ENCODE measurements at regions not wholly inside any gene's neighbourhood (a gene's known extent, or its start where the extent isn't known, plus 50 kb on each side); places are given as distances from the start of the nearest gene placed in this dataset.

DNA sequence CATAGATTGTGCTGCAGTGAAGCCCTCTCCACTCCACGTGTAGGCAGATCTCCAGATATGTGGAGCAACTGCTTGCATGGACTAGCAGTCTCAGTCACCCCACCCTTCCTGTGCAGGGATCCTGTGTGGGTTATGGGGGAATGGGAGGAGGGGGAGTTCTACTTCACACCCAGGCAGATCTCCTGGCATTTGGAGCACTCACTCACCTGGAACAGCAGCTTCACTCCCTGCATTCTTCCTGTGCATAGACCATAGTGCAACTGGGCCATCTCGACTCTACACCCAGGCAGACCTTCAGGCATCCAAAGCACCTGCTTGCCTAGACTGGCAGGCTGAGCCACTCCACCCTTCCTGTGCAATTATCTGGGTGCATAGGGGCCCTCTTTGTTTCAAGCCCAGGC, 96.0 kb upstream of the PCED1B start:
- Histone ChIP-seq H3K9ac (ENCODE audit: low read length) (no peak overlapping the region), H3K27ac (ENCODE audit: low read length) (no peak overlapping the region), H4K20me1 (ENCODE audit: low read length) (no peaks in the 10 kb centered on the region), H3F3A (ENCODE audit: low read length, unreplicated experiment) (no peaks in the 10 kb centered on the region), H2AFZ (ENCODE audit: low read length) (no peak overlapping the region), H3K36me3 (ENCODE audit: low read depth, low read length) (no peaks in the 10 kb centered on the region), H3K79me2 (ENCODE audit: low read length) (no peaks in the 10 kb centered on the region), H3K4me3 (ENCODE audit: low read length) (no peak overlapping the region), H3K9me3 (ENCODE audit: low read length) (no peaks in the 10 kb centered on the region), H3K4me2 (ENCODE audit: low read length) (no peak overlapping the region), H3K27me3 (ENCODE audit: low read length) (no peaks in the 10 kb centered on the region), H3K9me2 (replicated peaks; ENCODE audit: low read length) (no peaks in the 10 kb centered on the region), H3K4me1 (ENCODE audit: insufficient read depth, low read length) (peaks cover 7% of the 10 kb centered on the region; the same call in 1 of the 2 replicates)
- ChIA-PET CTCF (interaction anchor here (1.7 to 2.4 kb wide), 2 partner anchors 38 to 41 kb away, joined by 9 to 12 read pairs; no protein-coding TSS in a partner anchor), POLR2A (ENCODE audit: unreplicated experiment) (no interaction called here)
- BruUV-seq (replicated peaks), result no TSS peak
- peak; percentile 49 for ATAC-seq
- DNase-seq, result no peak
- no peak for TF ChIP-seq EZH2 (IDR thresholded peaks at IDR 0.05; ENCODE audit: low read length, unreplicated experiment)
- TF ChIP-seq EZH2phosphoT487 (IDR thresholded peaks at IDR 0.05; ENCODE audit: borderline replicate concordance, low read length), result no peak
- TF ChIP-seq, protein P1, sequence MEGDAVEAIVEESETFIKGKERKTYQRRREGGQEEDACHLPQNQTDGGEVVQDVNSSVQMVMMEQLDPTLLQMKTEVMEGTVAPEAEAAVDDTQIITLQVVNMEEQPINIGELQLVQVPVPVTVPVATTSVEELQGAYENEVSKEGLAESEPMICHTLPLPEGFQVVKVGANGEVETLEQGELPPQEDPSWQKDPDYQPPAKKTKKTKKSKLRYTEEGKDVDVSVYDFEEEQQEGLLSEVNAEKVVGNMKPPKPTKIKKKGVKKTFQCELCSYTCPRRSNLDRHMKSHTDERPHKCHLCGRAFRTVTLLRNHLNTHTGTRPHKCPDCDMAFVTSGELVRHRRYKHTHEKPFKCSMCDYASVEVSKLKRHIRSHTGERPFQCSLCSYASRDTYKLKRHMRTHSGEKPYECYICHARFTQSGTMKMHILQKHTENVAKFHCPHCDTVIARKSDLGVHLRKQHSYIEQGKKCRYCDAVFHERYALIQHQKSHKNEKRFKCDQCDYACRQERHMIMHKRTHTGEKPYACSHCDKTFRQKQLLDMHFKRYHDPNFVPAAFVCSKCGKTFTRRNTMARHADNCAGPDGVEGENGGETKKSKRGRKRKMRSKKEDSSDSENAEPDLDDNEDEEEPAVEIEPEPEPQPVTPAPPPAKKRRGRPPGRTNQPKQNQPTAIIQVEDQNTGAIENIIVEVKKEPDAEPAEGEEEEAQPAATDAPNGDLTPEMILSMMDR (conservative IDR thresholded peaks at IDR 0.05; ENCODE audit: low read depth, low read length), result no peak
- intact Hi-C loops (cut with micrococcal nuclease), result no loop called here

DNA sequence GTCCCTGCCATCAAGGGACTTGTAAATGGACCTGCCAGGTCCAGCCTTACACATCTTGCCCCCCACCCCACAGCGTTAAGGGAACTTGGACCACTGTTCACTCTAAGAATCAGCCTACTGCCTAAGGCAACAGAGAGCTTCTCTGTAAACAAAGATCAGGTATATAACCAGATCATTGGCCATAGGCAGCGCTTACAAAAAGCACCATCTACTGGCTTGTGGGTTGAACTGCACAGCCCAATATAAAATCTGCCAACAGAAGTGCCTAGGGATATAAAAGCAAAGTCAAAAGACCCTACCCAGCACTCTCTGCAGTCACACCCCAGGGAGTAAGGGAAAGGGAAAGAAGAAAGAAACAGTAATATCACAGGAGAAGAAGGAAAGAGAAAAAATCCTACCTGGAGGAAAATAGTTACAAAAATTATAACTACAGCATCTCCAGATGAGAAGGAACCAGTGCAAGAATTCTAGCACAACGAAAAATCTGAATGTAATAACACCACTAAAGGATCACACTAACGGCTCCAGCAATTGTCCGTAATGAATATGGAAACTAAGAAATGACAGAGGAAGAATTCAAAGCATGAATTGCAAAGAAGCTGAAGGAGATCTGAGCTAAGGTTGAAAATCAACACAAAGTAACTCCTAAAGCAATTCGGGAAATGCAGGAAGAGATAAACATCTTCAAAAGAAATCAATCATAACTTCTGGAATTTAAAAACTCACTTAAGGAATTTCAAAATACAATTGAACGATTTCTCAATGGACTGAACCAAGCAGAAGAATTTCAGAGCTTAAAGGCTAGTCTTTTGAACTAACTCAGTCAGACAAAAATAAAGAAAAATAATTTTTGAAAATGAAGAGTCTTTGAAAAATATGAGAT, 95.2 kb upstream of the PCED1B start:
- no peaks in the 10 kb centered on the region for H3K79me2 ChIP-seq (ENCODE audit: low read length)
- ChIA-PET POLR2A (ENCODE audit: unreplicated experiment) (interaction anchor here (0.6 kb wide), 1 partner anchor 361 kb away, joined by 3 read pairs; no protein-coding TSS in a partner anchor), CTCF (interaction anchor here (0.6 to 2.4 kb wide), 6 partner anchors 37 to 345 kb away, joined by 3 to 12 read pairs (median 4); no protein-coding TSS in a partner anchor)
- TF ChIP-seq EZH2 (IDR thresholded peaks at IDR 0.05; ENCODE audit: low read length, unreplicated experiment) (no peak), EZH2phosphoT487 (IDR thresholded peaks at IDR 0.05; ENCODE audit: borderline replicate concordance, low read length) (no peak)
- TF ChIP-seq, protein P1 (conservative IDR thresholded peaks at IDR 0.05; ENCODE audit: low read depth, low read length), result peak; percentile 94
- ATAC-seq (peak; percentile 93), DNase-seq (peak; percentile 86)
- H3K36me3 ChIP-seq (ENCODE audit: low read depth, low read length), result no peaks in the 10 kb centered on the region
- no peaks in the 10 kb centered on the region for H3F3A ChIP-seq (ENCODE audit: low read length, unreplicated experiment)
- no TSS peak for BruUV-seq (replicated peaks)
- no peak overlapping the region for H3K9ac ChIP-seq (ENCODE audit: low read length)
- peaks cover 7% of the 10 kb centered on the region; the same call in 1 of the 2 replicates for H3K4me1 ChIP-seq (ENCODE audit: insufficient read depth, low read length)
- no peaks in the 10 kb centered on the region for H4K20me1 ChIP-seq (ENCODE audit: low read length)
- no peaks in the 10 kb centered on the region for H3K27me3 ChIP-seq (ENCODE audit: low read length)
- no peak overlapping the region for H3K27ac ChIP-seq (ENCODE audit: low read length)
- H2AFZ ChIP-seq (ENCODE audit: low read length), result peak overlapping the region; percentile 54
- H3K4me2 ChIP-seq (ENCODE audit: low read length), result peak overlapping the region; percentile 58
- intact Hi-C loops (cut with micrococcal nuclease), result loop anchor here (1.0 to 2.0 kb wide), 2 partner anchors 37 kb away; no protein-coding TSS in a partner anchor
- no peaks in the 10 kb centered on the region for H3K9me2 ChIP-seq (replicated peaks; ENCODE audit: low read length)
- no peaks in the 10 kb centered on the region for H3K9me3 ChIP-seq (ENCODE audit: low read length)
- no peak overlapping the region for H3K4me3 ChIP-seq (ENCODE audit: low read length)

Measured in PC-3 (cell line).